HG03571 (cell line): ENCODE measurements at regions not wholly inside any gene's neighbourhood (a gene's known extent, or its start where the extent isn't known, plus 50 kb on each side); places are given as distances from the start of the nearest gene placed in this dataset.
"Not testable (repeated sequence)": the region's sequence is repeated elsewhere in the genome, so short reads cannot be mapped to it uniquely, and the experiment has no call there.

Source experiments
- ATAC-seq: cut with Tn5 transposase; IDR thresholded peaks from one replicate; pipeline ENCODE4 v1.9.1; 2021; ENCODE audit not compliant: unreplicated experiment

GRCh38 chr15:70378126-70379031 lies 280.7 kb upstream of the TLE3 start:
- no peak for ATAC-seq

DNA sequence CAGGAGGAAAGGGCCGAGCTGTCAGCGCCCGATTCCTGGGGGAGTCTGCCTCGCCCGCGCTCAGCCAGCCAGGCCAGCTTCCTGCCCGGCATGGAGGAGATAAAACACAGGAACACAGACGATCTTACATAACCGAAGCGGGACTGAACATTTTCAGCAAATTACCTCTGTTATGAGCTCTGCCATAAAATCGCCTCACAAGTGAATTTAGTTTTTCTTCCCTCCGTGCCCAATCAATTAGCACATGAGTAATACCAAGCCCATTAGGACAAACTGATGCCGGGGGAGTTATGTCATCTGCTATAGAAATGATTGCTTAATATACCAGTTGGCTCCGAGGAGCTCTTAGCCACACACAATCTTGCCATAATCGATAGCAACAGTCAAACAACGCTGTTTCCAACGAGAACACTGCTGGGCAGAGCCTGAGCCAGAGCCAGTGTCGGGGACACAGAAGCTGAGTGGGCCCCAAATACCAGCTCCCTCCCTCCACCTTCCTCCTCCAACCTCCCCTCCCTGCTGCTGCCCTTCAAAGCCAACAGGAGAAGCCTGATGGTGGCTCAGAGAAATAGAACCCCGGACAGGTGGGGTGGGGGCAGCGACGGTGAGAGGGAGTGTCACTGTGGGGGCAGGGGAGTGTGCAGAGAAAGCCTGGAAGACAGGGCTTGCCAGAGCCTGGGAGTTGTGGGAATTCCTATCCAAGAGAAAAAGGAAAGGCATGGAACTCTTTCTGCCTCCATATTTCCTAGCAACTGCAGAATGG lies 279.4 kb upstream of the TLE3 start:
- no peak for ATAC-seq

- ATAC-seq = no peak
Observed at GRCh38 chr15:70376031-70376928, 278.6 kb upstream of the TLE3 start.

GRCh38 chr15:70375586-70375985 lies 277.9 kb upstream of the TLE3 start:
- no peak for ATAC-seq

GRCh38 chr15:70375006-70375431 lies 277.3 kb upstream of the TLE3 start:
- no peak for ATAC-seq

DNA sequence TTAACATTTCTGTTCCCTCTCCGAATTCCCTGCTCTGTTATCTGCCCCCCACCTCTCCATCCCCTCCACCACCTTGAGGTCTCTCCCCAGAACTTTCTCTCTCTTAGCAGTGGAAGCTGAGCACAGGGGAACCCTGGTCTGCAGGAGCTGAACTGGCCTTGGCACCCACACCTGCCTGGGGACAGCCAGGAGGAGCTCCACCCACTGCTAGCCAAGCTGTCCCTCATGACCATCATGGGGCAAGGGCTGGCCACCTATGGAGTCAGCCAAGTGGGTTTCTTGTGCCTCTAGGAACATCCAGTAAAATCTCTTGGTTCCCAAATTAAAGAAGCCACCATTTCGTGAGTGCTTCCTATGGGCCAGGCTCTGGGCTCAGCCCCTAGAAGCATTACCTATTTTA lies 276.4 kb upstream of the TLE3 start:
- no peak for ATAC-seq

DNA sequence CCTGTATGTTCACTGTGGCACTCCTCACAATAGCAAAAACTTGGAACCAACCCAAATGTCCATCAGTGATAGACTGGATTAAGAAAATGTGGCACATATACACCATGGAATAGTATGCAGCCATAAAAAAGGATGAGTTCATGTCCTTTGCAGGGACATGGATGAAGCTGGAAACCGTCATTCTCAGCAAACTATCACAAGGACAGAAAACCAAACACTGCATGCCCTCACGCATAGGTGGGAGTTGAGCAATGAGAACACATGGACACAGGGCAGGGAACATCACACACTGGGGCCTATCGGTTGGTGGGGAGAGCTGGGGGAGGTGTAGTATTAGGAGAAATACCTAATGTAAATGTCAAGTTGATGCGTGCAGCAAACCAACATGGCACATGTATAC lies 275.7 kb upstream of the TLE3 start:
- ATAC-seq = not testable (repeated sequence)

GRCh38 chr15:70367913-70368705 lies 270.4 kb upstream of the TLE3 start:
- ATAC-seq = not testable (repeated sequence)

DNA sequence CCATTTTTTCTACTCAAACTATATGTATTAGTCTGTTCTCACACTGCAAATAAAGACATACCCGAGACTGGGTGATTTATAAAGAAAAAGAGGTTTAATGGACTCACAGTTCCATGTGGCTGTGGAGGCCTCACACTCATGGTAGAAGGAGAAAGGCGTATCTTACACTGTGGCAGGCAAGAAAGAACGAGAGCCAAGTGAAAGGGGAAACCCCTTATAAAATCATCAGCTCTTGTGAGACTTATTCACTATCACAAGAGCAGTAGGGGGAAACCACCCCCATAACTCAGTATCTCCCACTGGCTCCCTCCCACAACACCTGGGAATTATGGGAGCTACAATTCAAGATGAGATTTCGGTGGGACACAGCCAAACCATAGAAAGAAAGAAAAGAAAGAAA lies 266.3 kb upstream of the TLE3 start:
- ATAC-seq = not testable (repeated sequence)

DNA sequence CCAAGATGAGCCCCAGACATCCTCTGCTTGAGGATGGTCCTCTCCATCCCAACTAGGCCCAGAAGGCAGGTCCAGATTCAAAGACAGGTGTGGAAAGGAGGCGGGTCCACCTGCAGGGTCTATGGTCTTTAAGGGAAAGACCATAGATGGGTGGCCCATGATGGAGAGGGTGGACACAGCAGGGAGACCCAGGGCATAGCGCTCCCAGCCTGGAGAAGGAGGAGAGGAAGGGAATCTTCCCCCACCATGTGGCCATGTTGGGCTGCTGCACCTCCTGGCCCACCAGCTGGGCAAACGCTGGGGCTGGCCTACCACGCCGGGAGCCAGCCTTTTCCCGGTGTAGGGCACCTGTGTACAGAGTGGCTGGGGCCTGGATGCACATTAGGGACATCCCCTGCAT lies 265.2 kb upstream of the TLE3 start:
- no peak for ATAC-seq

DNA sequence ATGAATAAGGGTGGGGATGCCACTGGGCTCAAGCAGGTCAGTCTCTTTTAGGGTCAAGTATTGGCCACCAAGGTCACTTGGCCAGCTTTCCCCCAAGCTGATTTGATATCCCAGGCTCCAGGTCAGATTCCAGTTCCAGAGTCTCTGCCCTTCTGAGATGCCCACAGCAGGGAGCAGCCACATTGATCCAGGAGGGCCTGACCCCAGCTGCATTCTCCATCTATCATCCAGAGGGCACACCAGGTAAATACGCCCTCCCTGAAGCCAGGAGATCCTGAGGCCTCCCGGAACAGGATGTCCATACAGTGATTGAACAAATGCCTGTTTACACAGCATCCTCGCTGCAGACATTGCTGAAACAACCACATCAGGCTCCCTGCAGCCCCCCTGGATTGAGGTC lies 264.6 kb upstream of the TLE3 start:
- no peak for ATAC-seq

DNA sequence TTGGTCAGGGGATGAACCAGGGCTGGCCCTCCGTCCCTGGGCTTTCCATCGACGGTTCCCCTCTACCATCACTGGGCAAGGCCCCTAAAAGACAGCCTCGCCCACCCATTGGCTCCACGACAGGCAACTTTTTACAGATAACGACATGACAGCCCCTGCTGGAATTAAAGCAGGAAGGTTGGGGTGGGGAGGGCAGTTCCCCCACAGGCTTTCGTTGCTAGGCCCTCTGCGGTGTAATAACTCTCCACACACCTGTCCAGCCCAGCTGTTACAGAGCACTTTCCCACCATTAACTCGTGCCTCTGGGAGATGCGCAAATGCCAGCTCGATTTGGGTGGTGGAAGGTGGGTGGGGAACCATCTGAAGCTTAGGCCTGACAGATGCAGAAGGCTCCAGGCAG lies 264.2 kb upstream of the TLE3 start:
- ATAC-seq = no peak

DNA sequence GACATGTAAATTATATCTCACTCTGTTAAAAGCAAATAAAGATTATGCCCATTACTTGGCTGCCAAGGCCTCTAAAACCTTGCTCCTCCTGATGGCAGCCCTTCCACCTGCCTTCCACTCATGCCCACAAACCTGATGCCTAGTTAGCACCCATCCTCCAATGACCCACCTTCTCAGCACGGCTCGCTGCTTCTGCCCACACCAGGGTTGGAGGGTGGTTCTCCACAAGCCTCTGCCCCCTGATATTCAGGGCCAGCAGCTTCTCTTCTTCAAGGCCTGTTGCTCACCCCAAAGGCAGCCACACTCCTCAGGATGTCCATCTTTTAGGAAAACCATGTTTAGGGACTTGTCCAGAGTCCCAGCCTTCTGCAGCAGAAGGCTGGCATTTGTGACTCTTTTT lies 263.4 kb upstream of the TLE3 start:
- no peak for ATAC-seq

DNA sequence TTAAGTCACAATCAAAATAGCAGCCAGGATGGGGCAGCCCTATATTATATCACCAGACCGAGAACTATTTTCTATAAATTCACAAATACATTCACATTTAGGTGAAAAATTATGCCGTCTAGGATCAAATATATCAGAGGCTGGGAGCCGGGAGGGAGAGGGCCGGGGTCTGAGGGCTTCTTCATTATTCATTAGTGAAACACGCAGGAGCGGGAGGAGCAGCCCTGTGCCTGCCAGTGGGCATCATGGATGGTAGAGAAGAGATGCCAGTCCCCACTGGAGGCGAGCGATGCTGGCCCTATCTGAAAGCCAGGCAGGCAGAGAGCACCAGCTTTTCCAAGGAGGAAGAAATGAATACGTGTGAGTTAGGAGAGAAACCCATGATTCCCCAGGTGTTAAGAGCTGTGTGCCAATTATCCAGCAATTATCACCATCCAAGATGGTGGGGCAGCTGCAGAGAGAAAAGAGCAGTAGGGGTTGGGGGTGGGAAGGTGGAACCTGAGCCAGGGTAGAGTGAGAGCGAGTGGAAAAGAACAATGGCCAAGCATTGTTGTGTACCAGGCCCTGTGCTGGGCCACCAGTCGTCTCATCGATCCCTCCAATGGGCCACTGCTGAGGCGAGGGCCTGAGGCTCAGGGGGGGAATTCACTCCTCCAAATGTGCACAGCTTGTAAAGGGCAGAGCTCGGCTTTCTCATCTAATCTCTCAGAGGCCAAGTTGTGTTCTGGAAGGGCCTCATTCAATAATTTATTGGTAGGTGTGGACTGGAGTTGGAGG lies 261.3 kb upstream of the TLE3 start:
- no peak for ATAC-seq

- ATAC-seq = no peak
Observed at GRCh38 chr15:70358011-70358819, 260.5 kb upstream of the TLE3 start.

GRCh38 chr15:70357453-70357852 lies 259.7 kb upstream of the TLE3 start:
- no peak for ATAC-seq

DNA sequence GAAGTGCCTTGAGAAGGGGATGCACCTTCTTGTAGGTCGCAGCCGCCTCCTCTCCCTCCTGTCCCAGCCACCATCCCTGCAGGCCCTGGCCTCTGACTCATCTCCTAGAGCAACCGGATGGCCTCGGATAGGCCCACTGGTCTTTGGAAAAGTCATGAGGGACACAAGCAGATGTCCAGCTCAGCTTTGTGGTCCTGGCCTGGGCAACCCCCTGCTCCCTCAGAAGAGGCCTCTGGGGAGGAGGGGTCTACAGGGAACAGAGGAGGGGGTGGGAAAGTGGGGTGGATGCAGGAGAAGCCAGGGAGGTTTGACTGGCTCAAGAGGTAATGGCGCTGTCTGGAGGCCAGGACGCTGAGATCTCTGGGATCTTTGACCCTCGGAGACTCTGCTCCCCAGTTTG lies 259.2 kb upstream of the TLE3 start:
- no peak for ATAC-seq

DNA sequence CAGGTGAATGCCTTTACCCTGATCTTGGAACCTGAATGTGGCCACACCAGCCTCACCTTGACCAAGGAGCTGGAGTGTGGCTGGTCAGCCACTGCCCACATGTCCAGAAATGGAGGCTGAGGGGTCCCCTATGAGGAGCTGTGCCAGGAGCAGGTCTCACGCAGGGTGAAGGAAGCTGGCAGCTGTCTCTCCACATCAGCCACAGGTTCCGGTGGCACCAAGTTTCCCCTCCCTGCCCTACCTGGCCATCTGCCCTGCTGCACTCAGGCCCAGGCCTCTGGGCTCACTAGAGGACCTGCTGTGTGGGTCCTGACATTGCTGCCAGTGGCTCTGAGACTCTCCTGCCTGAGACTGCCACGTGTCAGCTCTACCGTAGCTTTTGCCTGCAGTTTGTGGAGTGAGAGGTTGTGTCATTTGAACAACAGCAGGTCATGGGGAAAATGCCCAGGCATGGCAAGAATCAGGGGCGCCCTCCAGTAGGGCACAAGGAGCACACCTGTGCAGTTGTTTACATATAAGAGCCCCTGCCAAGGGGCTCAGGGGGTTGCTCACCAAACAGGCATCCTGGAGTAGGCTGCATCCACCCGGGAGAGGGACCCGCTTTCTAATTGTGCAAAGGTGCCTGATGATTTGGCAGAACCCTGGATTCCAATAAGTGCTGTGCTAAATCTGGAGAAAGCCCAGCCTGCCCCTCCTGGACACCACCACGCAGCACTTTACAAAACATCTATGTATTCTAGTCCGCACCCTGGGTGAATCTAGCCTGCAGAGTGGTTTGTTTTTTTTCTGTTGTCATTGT lies 258.5 kb upstream of the TLE3 start:
- no peak for ATAC-seq
